ENCODE measurements at regions not wholly inside any gene's neighbourhood (a gene's known extent, or its start where the extent isn't known, plus 50 kb on each side); places are given as distances from the start of the nearest gene placed in this dataset.
"Not testable (repeated sequence)": the region's sequence is repeated elsewhere in the genome, so short reads cannot be mapped to it uniquely, and the experiment has no call there.

GRCh38 chr12:76176940-76177339, 92.5 kb upstream of the NAP1L1 start:
- no peak for DNase-seq

DNA sequence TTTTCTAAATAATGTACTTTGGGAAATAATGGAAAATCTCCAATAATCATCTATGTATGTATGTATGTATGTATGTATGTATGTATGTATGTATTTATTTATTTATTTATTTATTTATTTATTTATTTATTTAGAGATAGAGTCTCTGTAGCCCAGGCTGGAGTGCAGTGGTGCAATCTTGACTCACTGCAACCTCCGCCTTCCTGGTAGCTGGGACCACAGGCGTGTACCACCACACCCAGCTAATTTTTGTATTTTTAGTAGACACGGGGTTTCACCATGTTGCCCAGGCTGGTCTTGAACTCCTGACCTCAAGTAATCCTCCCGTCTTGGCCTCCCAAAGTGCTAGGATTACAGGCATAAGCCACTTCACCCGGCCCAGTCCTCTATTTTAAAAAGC, 91.5 kb upstream of the NAP1L1 start:
- DNase-seq: not testable (repeated sequence)

GRCh38 chr12:76173756-76174155, 89.3 kb upstream of the NAP1L1 start:
- DNase-seq: no peak

- DNase-seq: peak; percentile 53
Measured at GRCh38 chr12:76158518-76159321, 74.2 kb upstream of the NAP1L1 start.

GRCh38 chr12:76156726-76157125, 72.2 kb upstream of the NAP1L1 start:
- DNase-seq: no peak

DNA sequence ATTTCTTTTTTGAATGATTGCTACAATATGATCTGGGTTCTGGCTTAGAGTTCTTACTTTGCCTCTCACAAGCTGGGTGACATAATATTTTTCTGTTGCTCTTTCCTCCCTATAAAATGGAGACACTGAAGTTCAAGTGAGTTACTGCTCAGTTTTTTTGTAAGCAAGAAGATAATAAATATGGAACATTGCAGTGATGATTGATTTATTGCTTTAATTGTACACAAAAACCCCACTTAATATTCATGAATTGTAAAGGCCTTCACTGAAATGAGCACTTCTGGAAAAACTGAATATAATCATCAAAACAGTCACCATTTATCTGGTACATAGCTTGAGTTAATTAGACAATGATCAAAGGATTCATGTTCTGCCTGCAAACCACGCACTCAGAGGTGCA, 71.8 kb upstream of the NAP1L1 start:
- DNase-seq: no peak

DNA sequence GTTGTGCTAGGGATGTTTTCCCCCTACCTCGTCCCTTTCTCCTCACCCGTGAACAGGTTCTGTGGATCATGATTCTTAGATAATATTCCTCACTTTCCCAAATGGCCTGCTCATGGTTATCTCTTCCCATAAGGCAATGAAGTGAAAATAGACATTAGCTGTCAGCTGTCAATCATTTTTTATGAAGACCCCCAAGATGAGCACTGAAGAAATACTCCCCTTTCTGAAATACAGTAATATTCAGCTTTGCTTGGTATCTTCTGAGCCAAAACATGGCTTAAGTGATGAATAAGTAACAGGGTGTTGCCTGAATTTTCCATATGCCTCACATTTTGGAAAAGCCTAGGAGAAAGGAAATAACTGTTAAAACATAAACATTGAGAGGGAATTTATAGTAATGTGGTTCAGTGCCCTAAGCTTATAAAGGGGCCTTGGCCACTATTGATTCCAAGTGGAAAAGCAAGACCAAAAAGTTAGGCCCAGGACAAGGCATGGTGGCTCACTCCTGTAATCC, 70.7 kb upstream of the NAP1L1 start:
- DNase-seq: no peak

GRCh38 chr12:76153616-76154015, 69.1 kb upstream of the NAP1L1 start:
- no peak for DNase-seq

DNA sequence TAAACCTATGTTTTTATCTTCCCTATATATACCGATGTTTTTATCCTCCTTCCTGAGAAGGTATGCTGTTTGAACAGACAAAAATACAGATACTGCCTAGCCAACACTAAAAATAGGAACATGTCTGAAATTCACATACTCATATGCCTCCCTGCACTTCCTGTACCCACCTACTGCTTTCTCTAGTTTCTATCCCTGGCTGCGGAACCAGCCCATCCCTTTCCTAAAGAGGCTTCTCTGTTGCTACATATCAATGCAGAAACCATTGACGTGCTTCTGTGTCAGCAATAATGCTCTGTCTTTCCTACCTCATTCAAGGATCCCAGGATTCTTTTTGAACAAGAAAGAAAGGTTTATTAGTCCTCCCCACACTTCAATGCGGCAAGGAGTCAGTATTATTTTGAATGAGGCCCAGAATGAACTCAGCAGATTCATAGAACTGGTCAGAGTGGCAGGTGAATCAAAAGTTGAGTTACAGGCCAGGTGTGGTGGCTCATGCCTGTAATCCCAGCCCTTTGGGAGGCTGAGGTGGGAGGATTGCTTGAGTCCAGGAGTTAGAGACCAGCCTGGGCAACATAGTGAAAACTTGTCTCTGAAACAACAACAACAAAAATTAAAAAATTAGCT, 67.8 kb upstream of the NAP1L1 start:
- no peak for DNase-seq

GRCh38 chr12:76144245-76144549, 59.7 kb upstream of the NAP1L1 start:
- peak; percentile 64 for DNase-seq

- DNase-seq: no peak
Measured at GRCh38 chr12:76143343-76144244, 59.1 kb upstream of the NAP1L1 start.

GRCh38 chr12:76142305-76142704, 57.8 kb upstream of the NAP1L1 start:
- DNase-seq: no peak

DNA sequence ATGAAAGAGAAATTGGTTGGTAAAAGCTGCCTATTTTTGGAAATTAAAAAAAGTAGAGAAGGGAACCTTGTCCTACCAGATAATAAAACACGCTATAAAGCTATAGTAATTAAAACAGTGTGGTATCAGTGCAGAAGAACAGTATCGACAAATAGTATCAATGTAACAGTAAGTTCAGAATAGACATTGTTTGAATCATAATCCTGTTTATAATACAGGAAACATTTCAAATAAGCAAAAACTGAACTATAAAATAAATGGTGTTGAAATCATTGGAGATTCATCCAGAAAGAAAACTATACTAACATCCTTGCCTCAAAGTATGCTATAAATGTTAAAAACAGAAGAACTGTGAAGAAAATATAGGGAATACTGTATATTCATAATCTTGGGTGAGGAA, 54.2 kb upstream of the NAP1L1 start:
- no peak for DNase-seq

GRCh38 chr12:76137606-76138005, 53.1 kb upstream of the NAP1L1 start:
- no peak for DNase-seq

DNA sequence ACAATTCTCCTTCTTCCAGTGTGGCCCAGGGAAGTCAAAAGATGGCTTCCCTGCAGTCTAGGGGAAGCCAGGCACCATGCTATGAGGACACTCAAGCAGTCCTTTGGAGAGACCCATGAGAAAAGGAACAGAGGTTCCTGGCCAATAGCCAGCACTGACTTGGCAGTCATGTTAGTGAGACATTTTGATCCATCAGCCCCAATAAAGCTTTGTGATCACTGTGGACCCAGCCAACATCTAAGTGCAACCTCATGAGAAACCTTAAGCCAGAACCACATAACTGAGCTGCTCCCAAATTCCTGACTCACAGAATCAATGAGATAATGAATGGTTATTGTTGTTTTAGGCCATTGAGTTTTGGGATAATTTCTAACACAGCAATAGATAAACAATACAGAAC, 51.0 kb upstream of the NAP1L1 start:
- DNase-seq: no peak

Data from right hindlimb (tissue), 1 donor.